ENCODE measurements at regions not wholly inside any gene's neighbourhood (a gene's known extent, or its start where the extent isn't known, plus 50 kb on each side); places are given as distances from the start of the nearest gene placed in this dataset.

DNA sequence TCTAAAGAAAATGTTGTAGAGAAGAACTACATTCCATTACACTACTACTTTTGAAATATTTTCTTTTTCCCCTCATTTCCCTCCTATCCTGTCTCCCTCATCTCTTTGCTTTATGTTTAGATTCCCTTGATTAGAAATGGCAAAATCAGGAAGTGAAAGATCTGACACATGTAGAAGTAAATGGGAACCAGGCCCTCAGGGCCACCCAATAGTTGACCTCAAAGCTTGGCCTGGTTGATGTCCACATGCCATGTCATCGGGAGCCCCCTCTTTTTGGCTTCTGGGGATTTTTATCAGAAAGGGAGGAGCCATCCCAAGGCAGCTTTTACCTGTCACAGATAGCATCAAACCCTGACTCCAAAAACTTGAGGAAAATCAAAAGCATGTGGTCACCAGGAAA lies 168.3 kb upstream of the ECI2 start:
- no peak overlapping the region for H2AFZ ChIP-seq (ENCODE audit: low read depth, low read length)
- H3K27ac ChIP-seq (ENCODE audit: extremely low read depth, low read depth, low read length), result no peak overlapping the region
- FAIRE-seq (no peak), DNase-seq (ENCODE audit: extremely low read depth in 1 of 4, low spot score in 3 of 4) (no peak), ATAC-seq (no peak)
- no peaks in the 10 kb centered on the region for H3K9me3 ChIP-seq (replicated peaks; ENCODE audit: control insufficient read depth, insufficient read depth, low read depth, low read length)
- WGBS (ENCODE audit: insufficient coverage, low coverage, missing lambda C conversion rate), result 0% methylated on average over 1 of the region's 1 CpG
- ChIA-PET POLR2A (interaction anchor here (0.6 kb wide), 1 partner anchor 94 kb away, joined by 3 read pairs; no protein-coding TSS in a partner anchor), CTCF (ENCODE audit: low intra/inter-chr PET ratio) (no interaction called here)
- TF ChIP-seq ZC3H11A (IDR thresholded peaks at IDR 0.05; ENCODE audit: low read depth, low read length), result no peak
- TF ChIP-seq, protein P1, sequence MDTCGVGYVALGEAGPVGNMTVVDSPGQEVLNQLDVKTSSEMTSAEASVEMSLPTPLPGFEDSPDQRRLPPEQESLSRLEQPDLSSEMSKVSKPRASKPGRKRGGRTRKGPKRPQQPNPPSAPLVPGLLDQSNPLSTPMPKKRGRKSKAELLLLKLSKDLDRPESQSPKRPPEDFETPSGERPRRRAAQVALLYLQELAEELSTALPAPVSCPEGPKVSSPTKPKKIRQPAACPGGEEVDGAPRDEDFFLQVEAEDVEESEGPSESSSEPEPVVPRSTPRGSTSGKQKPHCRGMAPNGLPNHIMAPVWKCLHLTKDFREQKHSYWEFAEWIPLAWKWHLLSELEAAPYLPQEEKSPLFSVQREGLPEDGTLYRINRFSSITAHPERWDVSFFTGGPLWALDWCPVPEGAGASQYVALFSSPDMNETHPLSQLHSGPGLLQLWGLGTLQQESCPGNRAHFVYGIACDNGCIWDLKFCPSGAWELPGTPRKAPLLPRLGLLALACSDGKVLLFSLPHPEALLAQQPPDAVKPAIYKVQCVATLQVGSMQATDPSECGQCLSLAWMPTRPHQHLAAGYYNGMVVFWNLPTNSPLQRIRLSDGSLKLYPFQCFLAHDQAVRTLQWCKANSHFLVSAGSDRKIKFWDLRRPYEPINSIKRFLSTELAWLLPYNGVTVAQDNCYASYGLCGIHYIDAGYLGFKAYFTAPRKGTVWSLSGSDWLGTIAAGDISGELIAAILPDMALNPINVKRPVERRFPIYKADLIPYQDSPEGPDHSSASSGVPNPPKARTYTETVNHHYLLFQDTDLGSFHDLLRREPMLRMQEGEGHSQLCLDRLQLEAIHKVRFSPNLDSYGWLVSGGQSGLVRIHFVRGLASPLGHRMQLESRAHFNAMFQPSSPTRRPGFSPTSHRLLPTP (IDR thresholded peaks at IDR 0.05; ENCODE audit: borderline replicate concordance, extremely low read depth, insufficient read length), result no peak
- in situ Hi-C loops (cut with MboI) (no loop called here), intact Hi-C loops (cut with micrococcal nuclease) (no loop called here)
- H4K20me1 ChIP-seq (replicated peaks; ENCODE audit: control insufficient read depth, insufficient read depth, low read length), result no peaks in the 10 kb centered on the region
- H3K9ac ChIP-seq (ENCODE audit: insufficient read depth in 1 of 2, low read depth in 2 of 2, low read length in 2 of 2), result no peak overlapping the region
- peaks cover 0 to 10% of the 10 kb centered on the region in 2 experiments; a peak in 2 of 5 replicates for H3K27me3 ChIP-seq (ENCODE audit: control insufficient read depth in 2 of 2, insufficient read depth in 2 of 2, low read length in 2 of 2)
- H3K4me3 ChIP-seq, result no peak overlapping the region
- no peak overlapping the region for H3K4me2 ChIP-seq (ENCODE audit: insufficient read depth, low read length)
- no peaks in the 10 kb centered on the region for H3K9me1 ChIP-seq (ENCODE audit: control insufficient read depth, insufficient read depth, low read length)
- no peaks in the 10 kb centered on the region for H3K36me3 ChIP-seq (ENCODE audit: control insufficient read depth, insufficient read depth, low read length)
- H3K79me2 ChIP-seq (ENCODE audit: control insufficient read depth, insufficient read depth, low read length), result no peaks in the 10 kb centered on the region
- BruUV-seq (replicated peaks), result no TSS peak
- H3K4me1 ChIP-seq (replicated peaks in 1 of 2; ENCODE audit: control insufficient read depth in 2 of 2, insufficient read depth in 2 of 2, low read length in 2 of 2), result no peaks in the 10 kb centered on the region

DNA sequence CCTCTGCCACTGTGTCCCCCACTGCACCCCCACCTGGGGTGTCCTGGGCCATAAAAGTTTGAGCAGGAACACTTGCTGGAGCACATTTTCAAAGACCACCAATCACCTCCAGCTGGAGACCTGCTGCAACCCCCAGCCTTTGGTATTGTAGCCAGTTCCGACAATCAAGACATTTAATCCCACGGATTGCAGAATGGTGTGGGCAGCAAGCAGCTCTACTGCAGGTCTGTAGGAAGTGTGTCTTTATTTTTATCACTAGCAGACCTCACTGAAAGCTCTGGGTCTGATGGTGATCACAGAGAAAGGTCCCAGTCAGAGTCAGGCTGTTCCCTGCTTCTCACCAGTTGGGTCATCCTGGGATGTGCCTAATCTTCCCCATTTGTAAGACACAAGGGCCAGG lies 167.1 kb upstream of the ECI2 start:
- Histone ChIP-seq H3K4me2 (ENCODE audit: insufficient read depth, low read length) (no peak overlapping the region), H3K9me3 (replicated peaks; ENCODE audit: control insufficient read depth, insufficient read depth, low read depth, low read length) (no peaks in the 10 kb centered on the region), H4K20me1 (replicated peaks; ENCODE audit: control insufficient read depth, insufficient read depth, low read length) (no peaks in the 10 kb centered on the region), H3K27me3 (ENCODE audit: control insufficient read depth in 2 of 2, insufficient read depth in 2 of 2, low read length in 2 of 2) (peaks cover 0 to 10% of the 10 kb centered on the region in 2 experiments; a peak in 2 of 5 replicates), H3K9ac (ENCODE audit: insufficient read depth in 1 of 2, low read depth in 2 of 2, low read length in 2 of 2) (no peak overlapping the region), H3K4me3 (no peak overlapping the region), H3K36me3 (ENCODE audit: control insufficient read depth, insufficient read depth, low read length) (no peaks in the 10 kb centered on the region), H3K9me1 (ENCODE audit: control insufficient read depth, insufficient read depth, low read length) (no peaks in the 10 kb centered on the region), H3K4me1 (replicated peaks in 1 of 2; ENCODE audit: control insufficient read depth in 2 of 2, insufficient read depth in 2 of 2, low read length in 2 of 2) (no peaks in the 10 kb centered on the region), H3K79me2 (ENCODE audit: control insufficient read depth, insufficient read depth, low read length) (no peaks in the 10 kb centered on the region), H3K27ac (ENCODE audit: extremely low read depth, low read depth, low read length) (no peak overlapping the region), H2AFZ (ENCODE audit: low read depth, low read length) (no peak overlapping the region)
- DNase-seq (ENCODE audit: extremely low read depth in 1 of 4, low spot score in 3 of 4) (no peak), FAIRE-seq (no peak), ATAC-seq (no peak)
- intact Hi-C loops (cut with micrococcal nuclease), result no loop called here
- in situ Hi-C loops (cut with MboI), result no loop called here
- no TSS peak for BruUV-seq (replicated peaks)
- ChIA-PET CTCF (ENCODE audit: low intra/inter-chr PET ratio) (no interaction called here), POLR2A (interaction anchor here (1.4 kb wide), 1 partner anchor 9 kb away, joined by 3 read pairs; no protein-coding TSS in a partner anchor)
- WGBS (ENCODE audit: insufficient coverage, low coverage, missing lambda C conversion rate), result 19% methylated on average over 2 of the region's 2 CpGs
- TF ChIP-seq ETV6 (IDR thresholded peaks at IDR 0.05; ENCODE audit: borderline replicate concordance in 1 of 2, low read depth in 2 of 2, low read length in 1 of 2) (no peak), ETV6 (CRISPR knock-in tag; IDR thresholded peaks at IDR 0.05; ENCODE audit: borderline replicate concordance) (no peak), ZNF384 (IDR thresholded peaks at IDR 0.05; ENCODE audit: low read depth, low read length) (no peak), NRF1 (conservative IDR thresholded peaks at IDR 0.05 in 1 of 2, IDR thresholded peaks at IDR 0.05 in 1 of 2) (no peak), CHD4 (IDR thresholded peaks at IDR 0.05; ENCODE audit: insufficient read depth, insufficient replicate concordance, low read depth, low read length, poor library complexity, severe bottlenecking) (no peak)
- TF ChIP-seq, protein P2, sequence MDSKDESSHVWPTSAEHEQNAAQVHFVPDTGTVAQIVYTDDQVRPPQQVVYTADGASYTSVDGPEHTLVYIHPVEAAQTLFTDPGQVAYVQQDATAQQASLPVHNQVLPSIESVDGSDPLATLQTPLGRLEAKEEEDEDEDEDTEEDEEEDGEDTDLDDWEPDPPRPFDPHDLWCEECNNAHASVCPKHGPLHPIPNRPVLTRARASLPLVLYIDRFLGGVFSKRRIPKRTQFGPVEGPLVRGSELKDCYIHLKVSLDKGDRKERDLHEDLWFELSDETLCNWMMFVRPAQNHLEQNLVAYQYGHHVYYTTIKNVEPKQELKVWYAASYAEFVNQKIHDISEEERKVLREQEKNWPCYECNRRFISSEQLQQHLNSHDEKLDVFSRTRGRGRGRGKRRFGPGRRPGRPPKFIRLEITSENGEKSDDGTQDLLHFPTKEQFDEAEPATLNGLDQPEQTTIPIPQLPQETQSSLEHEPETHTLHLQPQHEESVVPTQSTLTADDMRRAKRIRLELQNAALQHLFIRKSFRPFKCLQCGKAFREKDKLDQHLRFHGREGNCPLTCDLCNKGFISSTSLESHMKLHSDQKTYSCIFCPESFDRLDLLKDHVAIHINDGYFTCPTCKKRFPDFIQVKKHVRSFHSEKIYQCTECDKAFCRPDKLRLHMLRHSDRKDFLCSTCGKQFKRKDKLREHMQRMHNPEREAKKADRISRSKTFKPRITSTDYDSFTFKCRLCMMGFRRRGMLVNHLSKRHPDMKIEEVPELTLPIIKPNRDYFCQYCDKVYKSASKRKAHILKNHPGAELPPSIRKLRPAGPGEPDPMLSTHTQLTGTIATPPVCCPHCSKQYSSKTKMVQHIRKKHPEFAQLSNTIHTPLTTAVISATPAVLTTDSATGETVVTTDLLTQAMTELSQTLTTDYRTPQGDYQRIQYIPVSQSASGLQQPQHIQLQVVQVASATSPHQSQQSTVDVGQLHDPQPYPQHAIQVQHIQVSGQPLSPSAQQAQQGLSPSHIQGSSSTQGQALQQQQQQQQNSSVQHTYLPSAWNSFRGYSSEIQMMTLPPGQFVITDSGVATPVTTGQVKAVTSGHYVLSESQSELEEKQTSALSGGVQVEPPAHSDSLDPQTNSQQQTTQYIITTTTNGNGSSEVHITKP (IDR thresholded peaks at IDR 0.05; ENCODE audit: partially characterized antibody), result no peak

Data from K562 (cell line).